Gastroesophageal sphincter (tissue), 3 donors: ENCODE measurements at regions not wholly inside any gene's neighbourhood (a gene's known extent, or its start where the extent isn't known, plus 50 kb on each side); places are given as distances from the start of the nearest gene placed in this dataset.

ENCODE experiments used
- POLR2A ChIP-seq, 2 donors: fragments of 450-650 bp; IDR thresholded peaks; one replicate each; pipeline ENCODE4 v1.6.1; 2017; ENCODE audit warnings: antibody characterized with exemption in 2 of 2, mild to moderate bottlenecking in 2 of 2, moderate library complexity in 1 of 2
- TF ChIP-seq, protein P1 (sequence below), 4 experiments: fragments of 200-600 bp in 2 of 4; fragments of 450-650 bp in 2 of 4; sonication (generic) in 1 of 4; IDR thresholded peaks; one replicate each; pipeline ENCODE4 v1.5.1; 2017 to 2019; ENCODE audit warnings: antibody characterized with exemption in 4 of 4, mild to moderate bottlenecking in 2 of 4, moderate library complexity in 2 of 4

DNA sequence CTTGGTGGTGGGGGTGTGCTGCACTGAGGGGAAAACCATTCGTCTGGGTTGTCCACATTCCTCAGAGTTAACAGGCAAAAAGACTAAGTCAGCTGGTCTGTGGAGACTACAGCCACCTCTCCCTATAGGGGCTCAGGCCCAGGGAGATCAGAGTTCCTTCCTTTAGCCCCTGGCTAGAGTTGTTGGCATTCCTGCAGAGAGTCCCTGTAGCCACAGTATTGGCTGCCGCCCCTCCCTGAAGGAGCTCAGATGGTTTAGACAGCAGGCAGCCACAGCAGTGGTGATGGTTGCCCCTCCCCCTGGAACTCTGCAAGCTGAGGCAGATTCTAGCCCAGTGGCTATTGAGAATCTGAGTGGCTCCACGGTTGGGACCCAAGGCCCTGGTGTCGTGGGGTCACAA, 1072.5 kb upstream of the ATXN7L3B start:
- TF ChIP-seq POLR2A (IDR thresholded peaks at IDR 0.05) = no peak
- TF ChIP-seq, protein P1, sequence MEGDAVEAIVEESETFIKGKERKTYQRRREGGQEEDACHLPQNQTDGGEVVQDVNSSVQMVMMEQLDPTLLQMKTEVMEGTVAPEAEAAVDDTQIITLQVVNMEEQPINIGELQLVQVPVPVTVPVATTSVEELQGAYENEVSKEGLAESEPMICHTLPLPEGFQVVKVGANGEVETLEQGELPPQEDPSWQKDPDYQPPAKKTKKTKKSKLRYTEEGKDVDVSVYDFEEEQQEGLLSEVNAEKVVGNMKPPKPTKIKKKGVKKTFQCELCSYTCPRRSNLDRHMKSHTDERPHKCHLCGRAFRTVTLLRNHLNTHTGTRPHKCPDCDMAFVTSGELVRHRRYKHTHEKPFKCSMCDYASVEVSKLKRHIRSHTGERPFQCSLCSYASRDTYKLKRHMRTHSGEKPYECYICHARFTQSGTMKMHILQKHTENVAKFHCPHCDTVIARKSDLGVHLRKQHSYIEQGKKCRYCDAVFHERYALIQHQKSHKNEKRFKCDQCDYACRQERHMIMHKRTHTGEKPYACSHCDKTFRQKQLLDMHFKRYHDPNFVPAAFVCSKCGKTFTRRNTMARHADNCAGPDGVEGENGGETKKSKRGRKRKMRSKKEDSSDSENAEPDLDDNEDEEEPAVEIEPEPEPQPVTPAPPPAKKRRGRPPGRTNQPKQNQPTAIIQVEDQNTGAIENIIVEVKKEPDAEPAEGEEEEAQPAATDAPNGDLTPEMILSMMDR (IDR thresholded peaks at IDR 0.05) = no peak
